ENCODE measurements at regions not wholly inside any gene's neighbourhood (a gene's known extent, or its start where the extent isn't known, plus 50 kb on each side); places are given as distances from the start of the nearest gene placed in this dataset.

- no peak for TF ChIP-seq ZHX1 (conservative IDR thresholded peaks at IDR 0.05; ENCODE audit: low read length)
- TF ChIP-seq FOS (IDR thresholded peaks at IDR 0.05; ENCODE audit: extremely low read depth, insufficient read length) = no peak
- TF ChIP-seq ZNF121 (CRISPR knock-in tag; conservative IDR thresholded peaks at IDR 0.05) = no peak
These were observed 183.4 kb downstream of the SH2D1A start (continued) for GRCh38 chrX:124529786-124530185.

GRCh38 chrX:124530803-124531202 lies 184.4 kb downstream of the SH2D1A start:
- in situ Hi-C loops (cut with MboI) = no loop called here
- ChIA-PET CTCF (ENCODE audit: low intra/inter-chr PET ratio) (interaction anchor here (0.6 kb wide), 1 partner anchor 52 kb away, joined by 4 read pairs; no protein-coding TSS in a partner anchor), POLR2A (interaction anchor here (0.6 kb wide), 1 partner anchor 814 kb away, joined by 3 read pairs; no protein-coding TSS in a partner anchor)
- ATAC-seq (no peak), DNase-seq (ENCODE audit: extremely low read depth in 1 of 4, low spot score in 3 of 4) (no peak), FAIRE-seq (no peak)
- Histone ChIP-seq H3K9me1 (ENCODE audit: control insufficient read depth, insufficient read depth, low read length) (no peaks in the 10 kb centered on the region), H3K4me1 (replicated peaks in 1 of 2; ENCODE audit: control insufficient read depth in 2 of 2, insufficient read depth in 2 of 2, low read length in 2 of 2) (no peaks in the 10 kb centered on the region), H3K4me3 (no peak overlapping the region), H3K79me2 (ENCODE audit: control insufficient read depth, insufficient read depth, low read length) (no peaks in the 10 kb centered on the region), H3K27ac (ENCODE audit: extremely low read depth, low read depth, low read length) (no peak overlapping the region), H3K36me3 (ENCODE audit: control insufficient read depth, insufficient read depth, low read length) (no peaks in the 10 kb centered on the region; the same call in 2 of the 3 replicates), H4K20me1 (replicated peaks; ENCODE audit: control insufficient read depth, insufficient read depth, low read length) (no peaks in the 10 kb centered on the region), H3K4me2 (ENCODE audit: insufficient read depth, low read length) (no peak overlapping the region), H3K9me3 (replicated peaks; ENCODE audit: control insufficient read depth, insufficient read depth, low read depth, low read length) (no peaks in the 10 kb centered on the region), H3K27me3 (ENCODE audit: control insufficient read depth in 2 of 2, insufficient read depth in 2 of 2, low read length in 2 of 2) (no peaks in the 10 kb centered on the region), H3K9ac (ENCODE audit: insufficient read depth in 1 of 2, low read depth in 2 of 2, low read length in 2 of 2) (no peak overlapping the region), H2AFZ (ENCODE audit: low read depth, low read length) (no peak overlapping the region)
- TF ChIP-seq SRF (CRISPR knock-in tag; IDR thresholded peaks at IDR 0.05) (no peak), STAT5B (CRISPR knock-in tag; IDR thresholded peaks at IDR 0.05) (no peak), HNRNPH1 (optimal IDR thresholded peaks at IDR 0.05; ENCODE audit: low read depth, low read length) (no peak), ZNF778 (CRISPR knock-in tag; IDR thresholded peaks at IDR 0.05) (no peak)
- no TSS peak for BruUV-seq (replicated peaks)
- 88% methylated on average over 1 of the region's 1 CpG for WGBS (ENCODE audit: insufficient coverage, low coverage, missing lambda C conversion rate)
- intact Hi-C loops (cut with micrococcal nuclease) = no loop called here

Data from K562 (cell line).